Activated T-cell treated with anti-CD3 and anti-CD28 coated beads, Interleukin-2, amount 50 U/mL, for 48 hours (primary cell): ENCODE measurements at regions not wholly inside any gene's neighbourhood (a gene's known extent, or its start where the extent isn't known, plus 50 kb on each side); places are given as distances from the start of the nearest gene placed in this dataset.
"Not testable (repeated sequence)": the region's sequence is repeated elsewhere in the genome, so short reads cannot be mapped to it uniquely, and the experiment has no call there.

ENCODE experiments used
- DNase-seq, 2 experiments: peaks; one replicate each; pipeline ENCODE4 v3.0.0-alpha.2; 2020

DNA sequence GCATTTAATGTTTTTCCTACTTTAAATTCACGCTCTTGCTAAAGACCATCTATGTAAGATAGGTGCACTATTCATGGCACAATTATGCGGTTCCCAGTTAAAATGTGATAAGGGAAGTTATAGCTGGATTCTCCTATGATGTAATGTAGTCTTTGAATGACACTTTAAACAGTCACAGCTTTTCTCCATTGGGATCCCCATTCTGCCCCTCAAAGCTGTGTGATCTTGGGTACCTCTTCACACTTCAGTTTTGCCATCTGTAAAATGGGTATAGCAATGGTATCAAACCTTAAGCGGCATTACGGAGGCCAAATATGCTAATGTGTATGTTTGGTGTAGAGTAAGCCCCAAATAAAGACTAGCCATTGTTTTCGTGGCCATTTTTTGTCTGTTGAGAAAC lies 64.7 kb upstream of the ZNF217 start:
- DNase-seq: no peak

DNA sequence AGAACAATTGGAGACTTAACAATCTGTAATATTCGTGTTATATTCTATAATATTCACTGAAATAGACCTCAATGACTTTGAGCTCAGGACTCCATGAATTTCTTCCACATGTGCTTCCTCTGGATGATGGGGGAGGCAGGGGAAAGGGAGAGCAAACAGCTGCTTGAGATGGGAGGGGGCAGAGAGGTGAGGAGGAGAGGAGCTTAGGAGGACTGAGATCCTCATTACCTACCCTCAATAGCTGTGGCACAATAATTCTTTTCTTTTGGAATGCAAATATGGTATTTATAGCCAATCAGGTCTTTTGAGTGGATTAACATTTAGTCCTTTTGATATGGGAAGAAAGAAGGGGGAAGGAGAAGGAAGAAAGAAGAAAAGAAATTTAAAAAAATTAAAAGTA lies 64.1 kb upstream of the ZNF217 start:
- DNase-seq: no peak

GRCh38 chr20:53657279-53657678 lies 63.6 kb upstream of the ZNF217 start:
- DNase-seq: no peak

GRCh38 chr20:53656293-53657202 lies 62.9 kb upstream of the ZNF217 start:
- DNase-seq: no peak

DNA sequence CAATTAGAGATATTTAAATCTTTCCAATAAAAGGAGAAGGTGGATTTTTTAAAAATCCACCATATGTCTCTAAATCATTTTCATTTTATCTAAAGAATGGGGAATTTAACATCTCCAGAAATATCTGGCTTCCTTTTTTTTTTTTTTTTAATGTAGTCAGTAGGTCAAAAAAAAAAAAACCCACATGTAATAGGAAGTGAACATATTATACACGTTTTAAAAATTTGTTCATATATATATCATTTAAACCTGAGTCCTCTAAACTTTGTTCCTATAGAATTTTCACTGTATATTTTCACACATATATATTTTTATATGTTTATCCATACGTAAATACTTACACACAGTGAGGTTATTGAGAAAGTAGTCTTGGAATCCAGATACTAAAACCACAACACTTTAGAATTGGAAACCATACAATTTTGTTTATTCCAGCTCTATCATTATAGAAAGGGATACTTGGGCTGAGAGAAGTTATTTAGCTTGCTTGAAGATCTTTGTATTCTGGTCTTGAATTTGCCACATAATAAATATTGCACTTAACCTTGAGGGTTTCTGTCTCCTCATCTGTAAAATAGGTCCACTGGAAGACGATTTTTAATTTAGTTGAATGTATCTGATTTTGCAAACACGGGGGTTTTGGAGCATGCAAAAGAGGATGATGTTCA lies 62.1 kb upstream of the ZNF217 start:
- DNase-seq: no peak

GRCh38 chr20:53654932-53655624 lies 61.4 kb upstream of the ZNF217 start:
- DNase-seq: no peak

- DNase-seq: not testable (repeated sequence)
Measured at GRCh38 chr20:53654521-53654920, 60.9 kb upstream of the ZNF217 start.

DNA sequence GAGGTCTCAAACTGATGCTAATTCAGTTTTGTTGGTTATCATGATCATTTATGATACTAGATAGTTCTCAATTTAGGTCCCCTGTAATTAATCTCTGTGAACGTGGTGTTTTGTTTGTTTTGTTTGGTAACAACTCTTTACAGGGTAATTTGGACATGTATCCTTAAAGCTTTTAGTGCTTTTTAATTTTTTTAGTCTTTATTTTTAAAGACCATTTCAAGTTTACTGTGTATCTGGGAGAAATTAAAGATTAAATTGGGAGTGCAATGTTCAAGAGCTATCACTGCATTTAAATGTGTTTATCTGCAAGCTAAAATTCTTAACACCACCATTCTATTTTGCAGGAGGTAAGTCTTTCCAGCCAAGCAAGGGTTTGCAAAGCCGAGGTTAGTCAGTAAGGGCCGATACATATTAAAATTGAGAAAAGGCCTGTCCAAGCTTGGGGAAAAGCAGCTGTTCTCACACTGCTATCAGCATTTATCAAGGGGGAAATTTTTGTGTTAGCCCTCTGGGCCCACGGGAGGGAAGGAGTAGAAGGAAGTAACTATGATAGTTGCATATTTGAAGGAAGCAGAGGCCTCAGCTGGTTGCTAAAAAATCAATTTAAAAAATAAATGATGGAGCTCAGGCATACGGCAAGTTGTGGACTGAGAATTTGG lies 59.3 kb upstream of the ZNF217 start:
- DNase-seq: no peak

GRCh38 chr20:53652090-53652858 lies 58.6 kb upstream of the ZNF217 start:
- DNase-seq: no peak

DNA sequence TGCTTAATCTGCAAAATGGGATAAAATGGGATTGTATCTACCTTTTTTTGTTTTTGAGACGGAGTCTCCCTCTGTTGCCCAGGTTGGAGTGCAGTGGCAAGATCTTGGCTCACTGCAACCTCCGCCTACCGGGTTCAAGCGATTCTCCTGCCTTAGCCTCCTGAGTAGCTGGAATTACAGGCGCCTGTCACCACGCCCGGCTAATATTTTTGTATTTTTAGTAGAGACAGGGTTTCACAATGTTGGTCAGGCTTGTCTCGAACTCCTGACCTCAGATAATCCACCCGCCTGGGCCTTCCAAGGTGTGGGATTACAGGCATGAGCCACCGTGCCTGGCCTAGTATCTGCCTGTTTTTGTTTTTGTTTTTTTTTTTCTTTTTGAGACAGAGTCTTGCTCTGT lies 55.9 kb upstream of the ZNF217 start:
- DNase-seq: not testable (repeated sequence)

DNA sequence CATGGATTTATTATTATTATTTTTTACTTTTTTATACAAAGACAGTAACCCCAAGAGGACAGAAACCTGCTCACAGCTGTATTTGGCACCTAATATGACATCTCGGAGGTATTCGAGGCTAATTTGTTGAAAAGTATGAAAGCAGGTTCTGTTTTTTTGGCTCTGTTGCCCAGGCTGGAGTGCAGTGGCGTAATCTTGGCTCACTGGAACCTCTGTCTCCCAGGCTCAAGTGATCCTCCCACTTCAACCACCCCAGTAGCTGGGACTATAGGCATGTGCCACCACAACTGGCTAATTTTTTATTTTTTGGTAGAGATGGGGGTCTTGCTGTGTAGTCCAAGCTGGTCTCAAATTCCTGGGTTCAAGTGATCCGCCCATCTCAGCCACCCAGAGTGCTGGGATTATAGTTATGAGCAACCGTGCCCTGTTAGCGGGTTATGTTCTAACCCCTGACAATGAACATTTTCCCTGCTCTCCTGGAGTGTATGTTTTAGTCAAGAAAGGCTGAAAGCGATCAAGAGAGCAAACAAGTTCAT lies 53.7 kb upstream of the ZNF217 start:
- DNase-seq: no peak

DNA sequence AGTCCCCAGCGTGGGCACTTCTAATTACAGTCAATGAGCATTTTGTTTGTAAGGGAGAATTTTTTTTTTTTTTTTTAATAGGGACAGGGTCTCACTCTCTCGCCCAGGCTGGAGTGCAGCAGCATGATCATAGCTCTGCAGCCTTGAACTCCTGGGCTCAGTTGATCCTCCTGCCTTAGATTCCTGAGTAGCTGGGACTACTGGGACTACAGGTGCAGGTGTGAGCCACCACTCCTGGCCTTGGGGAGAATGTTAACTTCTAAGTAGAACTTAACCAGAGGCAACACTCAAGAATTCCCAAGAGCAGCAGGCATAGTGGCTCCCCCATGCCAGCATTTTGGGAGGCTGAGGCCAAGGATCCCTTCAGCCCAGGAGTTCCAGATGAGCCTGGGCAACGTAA lies 52.9 kb upstream of the ZNF217 start:
- no peak for DNase-seq

- DNase-seq: no peak
Measured at GRCh38 chr20:53645582-53645897, 51.9 kb upstream of the ZNF217 start.

GRCh38 chr20:53644108-53644507 lies 50.5 kb upstream of the ZNF217 start:
- DNase-seq: not testable (repeated sequence)
